C4-2B (cell line): ENCODE measurements at regions not wholly inside any gene's neighbourhood (a gene's known extent, or its start where the extent isn't known, plus 50 kb on each side); places are given as distances from the start of the nearest gene placed in this dataset.

Experiments
- H3K27ac ChIP-seq: fragments of 450-650 bp; 2 replicates; pipeline ENCODE4 v1.5.1; 2017
- ZFX ChIP-seq: fragments of 450-650 bp; IDR thresholded peaks from 2 replicates; pipeline ENCODE4 v1.6.1; 2017
- TF ChIP-seq, protein P1 (sequence below): fragments of 450-650 bp; conservative IDR thresholded peaks from 2 replicates; pipeline ENCODE4 v1.5.1; 2017; ENCODE audit warnings: mild to moderate bottlenecking

DNA sequence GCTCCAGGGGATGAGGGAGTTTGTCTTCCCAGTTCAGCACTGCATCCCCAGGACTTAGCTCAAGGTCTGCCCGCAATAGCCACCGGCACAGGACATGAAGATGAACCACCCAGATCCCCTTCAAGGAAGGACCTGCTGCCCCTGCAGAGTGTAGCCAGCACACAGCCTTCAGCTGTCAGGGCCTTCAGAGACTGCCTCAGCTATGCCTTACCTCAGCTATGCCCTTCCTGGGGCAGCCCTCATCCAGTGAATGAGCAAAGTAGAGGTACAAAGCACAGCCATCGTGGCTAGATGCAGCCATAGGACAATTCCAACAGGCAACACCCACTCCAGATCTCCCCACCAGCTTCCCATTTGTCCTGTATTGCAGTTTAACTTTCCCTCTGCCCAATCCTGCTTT is 291.2 kb upstream of the STT3B start:
- TF ChIP-seq ZFX = no peak
- TF ChIP-seq, protein P1, sequence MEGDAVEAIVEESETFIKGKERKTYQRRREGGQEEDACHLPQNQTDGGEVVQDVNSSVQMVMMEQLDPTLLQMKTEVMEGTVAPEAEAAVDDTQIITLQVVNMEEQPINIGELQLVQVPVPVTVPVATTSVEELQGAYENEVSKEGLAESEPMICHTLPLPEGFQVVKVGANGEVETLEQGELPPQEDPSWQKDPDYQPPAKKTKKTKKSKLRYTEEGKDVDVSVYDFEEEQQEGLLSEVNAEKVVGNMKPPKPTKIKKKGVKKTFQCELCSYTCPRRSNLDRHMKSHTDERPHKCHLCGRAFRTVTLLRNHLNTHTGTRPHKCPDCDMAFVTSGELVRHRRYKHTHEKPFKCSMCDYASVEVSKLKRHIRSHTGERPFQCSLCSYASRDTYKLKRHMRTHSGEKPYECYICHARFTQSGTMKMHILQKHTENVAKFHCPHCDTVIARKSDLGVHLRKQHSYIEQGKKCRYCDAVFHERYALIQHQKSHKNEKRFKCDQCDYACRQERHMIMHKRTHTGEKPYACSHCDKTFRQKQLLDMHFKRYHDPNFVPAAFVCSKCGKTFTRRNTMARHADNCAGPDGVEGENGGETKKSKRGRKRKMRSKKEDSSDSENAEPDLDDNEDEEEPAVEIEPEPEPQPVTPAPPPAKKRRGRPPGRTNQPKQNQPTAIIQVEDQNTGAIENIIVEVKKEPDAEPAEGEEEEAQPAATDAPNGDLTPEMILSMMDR = no peak
- H3K27ac ChIP-seq = no peak overlapping the region

DNA sequence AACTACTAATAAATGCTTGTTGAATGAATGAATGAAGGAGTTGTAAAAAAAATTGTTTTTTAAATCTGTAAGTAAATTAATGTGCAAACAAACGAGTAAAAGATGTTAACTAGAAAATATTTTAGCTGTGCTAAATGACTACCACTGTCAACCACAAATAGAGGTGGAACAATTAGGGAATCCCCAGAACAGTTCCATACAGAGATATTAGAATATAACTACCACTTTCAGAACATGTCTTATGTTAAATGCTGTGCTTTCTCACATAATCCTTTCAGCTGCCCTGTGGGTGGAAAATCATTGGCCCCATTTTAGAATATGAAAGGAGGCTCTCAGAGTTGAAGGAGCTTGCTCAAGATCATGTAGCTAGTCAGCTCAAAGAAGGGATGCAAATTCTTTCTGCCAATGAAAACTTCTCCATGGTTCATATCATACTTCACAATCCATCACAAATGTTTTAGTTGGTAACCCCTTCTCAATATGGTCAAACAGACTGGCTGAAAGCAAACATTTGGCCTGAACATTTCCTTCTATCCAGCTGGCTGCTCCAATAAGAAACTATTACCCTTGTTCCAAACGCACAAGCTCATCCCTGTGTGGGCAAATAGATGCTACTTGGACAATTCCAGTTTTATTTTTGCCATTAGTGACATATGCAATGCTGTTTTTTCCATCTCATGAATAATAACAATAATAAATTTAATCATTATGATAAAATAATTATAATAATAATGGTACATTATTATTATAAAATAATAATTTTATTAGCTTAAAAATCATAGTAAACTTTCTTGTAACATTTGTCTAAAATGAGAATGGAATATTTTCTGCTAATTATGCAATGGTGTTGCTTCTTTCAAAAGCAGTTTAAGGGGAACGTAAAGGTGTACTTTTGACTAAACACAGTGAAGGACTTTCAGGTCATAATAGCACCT is 290.4 kb upstream of the STT3B start:
- no peak for TF ChIP-seq ZFX
- TF ChIP-seq, protein P1 = no peak
- H3K27ac ChIP-seq = no peak overlapping the region

- no peak overlapping the region for H3K27ac ChIP-seq
- TF ChIP-seq ZFX = no peak
- TF ChIP-seq, protein P1 = no peak
Observed at GRCh38 chr3:31244929-31245817, 287.6 kb upstream of the STT3B start.

GRCh38 chr3:31246293-31247062 is 286.2 kb upstream of the STT3B start:
- TF ChIP-seq ZFX = no peak
- TF ChIP-seq, protein P1 = no peak
- H3K27ac ChIP-seq = peak overlapping the region; percentile 33; the same call in 1 of the 2 replicates

DNA sequence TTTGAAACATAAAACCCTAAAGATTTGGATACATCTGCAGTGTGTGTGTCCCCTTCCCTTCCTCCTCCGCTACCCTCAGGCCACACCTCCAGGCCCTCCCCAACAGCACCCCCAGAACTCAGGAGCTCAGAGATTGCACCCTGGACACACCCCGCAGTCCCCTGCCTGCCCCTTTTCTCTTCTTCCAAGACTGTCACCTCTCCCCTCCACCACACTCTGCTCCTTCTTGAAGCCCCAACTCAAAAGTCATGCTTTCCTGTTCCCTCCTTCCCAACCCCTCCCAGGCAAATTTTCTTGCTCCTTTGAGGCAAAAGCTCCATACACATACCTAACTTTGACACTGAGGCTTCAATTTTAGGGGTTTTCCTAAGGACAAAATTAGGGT is 285.7 kb upstream of the STT3B start:
- H3K27ac ChIP-seq = peak overlapping the region; percentile 33; the same call in 1 of the 2 replicates
- TF ChIP-seq, protein P1 = no peak
- no peak for TF ChIP-seq ZFX

DNA sequence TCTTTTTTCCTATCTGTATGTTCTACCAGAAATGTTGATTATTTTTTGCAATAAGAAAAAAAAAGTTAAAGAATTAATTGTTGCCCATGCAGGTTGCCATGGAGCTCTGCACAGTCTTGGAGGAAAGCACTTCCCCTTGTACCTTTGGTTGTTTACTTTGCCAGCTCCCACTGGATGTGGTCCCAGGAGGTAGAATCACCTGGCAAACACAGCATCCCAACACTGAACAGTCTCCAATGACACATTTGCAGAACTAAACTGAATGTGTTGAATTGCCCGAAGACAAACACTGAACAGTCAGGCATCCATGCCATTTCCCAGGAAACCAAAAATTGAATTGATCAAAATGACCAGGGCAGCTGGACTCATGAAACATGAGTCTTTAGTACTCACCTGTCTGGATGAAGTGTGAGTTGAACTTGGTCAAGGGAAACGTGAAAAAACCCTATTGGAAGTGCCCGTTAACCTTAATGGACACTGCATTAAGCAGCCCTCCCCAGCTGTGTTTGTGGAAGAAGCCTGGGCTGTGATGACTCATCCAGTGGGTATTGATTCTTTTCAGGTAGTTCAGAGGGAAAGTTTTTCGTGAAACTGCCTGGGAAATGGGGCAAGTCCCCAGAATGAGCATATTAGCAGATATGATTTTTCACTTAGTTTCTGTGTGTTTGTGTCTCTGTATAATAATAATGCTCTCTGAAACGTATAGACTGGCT is 284.7 kb upstream of the STT3B start:
- TF ChIP-seq, protein P1 = no peak
- no peak for TF ChIP-seq ZFX
- peak overlapping the region; percentile 31; the same call in 1 of the 2 replicates for H3K27ac ChIP-seq
